T-helper 9 cell (primary cell): ENCODE measurements at regions not wholly inside any gene's neighbourhood (a gene's known extent, or its start where the extent isn't known, plus 50 kb on each side); places are given as distances from the start of the nearest gene placed in this dataset.

Source experiments
- DNase-seq: peaks from one replicate; pipeline ENCODE4 v3.0.0-alpha.2; 2020

DNA sequence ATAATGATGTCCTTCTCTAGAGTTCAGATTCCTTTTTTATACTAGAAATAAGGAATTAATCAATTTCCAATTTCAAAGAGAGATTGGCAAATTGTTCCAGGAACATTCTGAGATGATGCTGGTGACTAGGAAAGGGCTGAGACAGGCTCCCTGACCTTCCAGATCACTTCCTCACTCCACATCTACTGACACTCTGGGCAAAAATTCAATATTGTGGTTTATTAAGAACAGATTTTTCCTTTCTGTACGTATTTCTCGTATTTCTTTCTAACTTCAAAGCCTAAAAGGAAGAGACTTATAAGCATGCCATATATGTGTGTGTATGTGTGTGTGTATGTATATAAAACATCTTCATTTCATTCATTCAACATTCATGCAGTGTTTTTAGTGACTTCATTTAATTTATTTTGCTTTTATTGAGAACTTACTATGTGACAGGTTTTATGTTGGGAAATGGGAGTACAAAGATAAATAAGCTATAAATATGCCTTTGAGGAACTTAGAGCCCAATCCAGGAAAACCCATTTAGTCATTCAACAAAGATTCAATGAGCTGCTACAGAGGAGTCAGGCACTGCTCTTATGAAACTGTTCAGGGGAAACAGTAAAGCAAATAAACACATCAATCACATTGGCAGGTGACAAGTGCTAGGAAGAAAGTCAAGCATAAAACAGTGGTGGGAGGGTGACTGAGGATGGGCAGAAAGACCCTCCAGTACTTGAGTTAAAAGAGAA, 137.9 kb downstream of the RDH14 start:
- DNase-seq, result no peak

DNA sequence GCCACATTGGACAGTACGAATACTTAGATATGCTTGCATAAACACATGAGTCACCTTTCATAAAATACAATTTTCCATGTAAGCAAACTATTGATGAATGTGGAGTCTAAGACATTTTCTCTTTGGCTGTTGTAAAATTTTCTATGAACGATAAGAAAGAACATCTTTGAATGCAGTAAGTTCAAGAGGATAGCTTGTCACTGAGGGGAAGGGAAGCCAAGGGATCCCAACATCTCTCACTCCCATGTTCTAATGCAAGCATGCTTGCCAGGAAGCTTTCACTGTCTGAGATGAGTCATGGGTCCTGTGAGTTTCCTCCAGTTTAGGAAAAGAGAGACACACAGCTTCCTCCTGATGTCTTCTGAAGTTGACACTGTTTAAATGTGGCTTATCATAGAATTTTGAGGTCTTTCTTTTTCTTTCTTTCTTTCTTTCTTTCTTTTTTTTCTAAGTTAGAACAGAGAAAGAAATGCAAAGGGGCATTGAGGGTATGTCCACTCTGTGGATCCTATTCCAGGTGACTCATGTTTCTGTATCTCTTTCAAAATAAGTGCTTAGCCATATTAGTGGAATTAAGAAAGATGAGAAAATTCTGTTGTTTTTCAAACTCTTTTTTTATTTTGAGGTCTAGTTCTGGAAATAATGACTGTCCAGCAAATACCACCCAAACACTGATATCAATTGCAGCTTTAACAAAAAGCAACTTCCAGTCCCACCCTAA, 146.6 kb downstream of the RDH14 start:
- DNase-seq, result no peak

DNA sequence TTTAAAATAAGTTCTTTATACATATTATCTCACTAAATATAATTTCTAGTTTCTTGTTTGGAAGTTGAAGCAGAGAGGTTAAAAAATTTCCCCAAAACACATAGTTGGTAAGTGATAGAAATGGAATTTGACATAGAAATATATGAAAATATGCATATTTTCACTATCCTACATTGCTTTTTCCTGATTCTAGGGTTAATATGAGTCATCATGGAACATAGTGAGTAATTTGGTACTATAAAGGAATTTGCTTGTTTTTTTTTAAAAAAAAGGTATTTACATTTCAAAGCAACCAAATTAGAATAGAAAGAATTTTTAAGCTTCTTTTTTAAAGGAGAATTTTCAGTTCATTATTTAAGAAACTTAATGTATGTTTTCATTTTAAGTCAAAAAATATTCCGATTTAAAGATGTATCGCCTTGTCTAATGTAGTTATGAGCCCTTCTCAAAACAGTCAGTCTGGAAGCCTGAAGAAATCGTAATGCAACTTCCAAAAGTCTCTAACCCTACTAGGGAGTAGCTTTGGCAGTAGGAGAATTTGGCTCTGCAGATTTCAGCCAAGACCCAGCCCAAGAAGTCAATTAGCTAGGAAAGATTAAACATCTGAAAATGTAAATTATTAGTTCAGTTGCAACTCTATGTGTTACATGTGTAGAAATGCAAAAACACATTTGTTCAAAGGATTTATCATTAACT, 147.3 kb downstream of the RDH14 start:
- DNase-seq, result no peak

DNA sequence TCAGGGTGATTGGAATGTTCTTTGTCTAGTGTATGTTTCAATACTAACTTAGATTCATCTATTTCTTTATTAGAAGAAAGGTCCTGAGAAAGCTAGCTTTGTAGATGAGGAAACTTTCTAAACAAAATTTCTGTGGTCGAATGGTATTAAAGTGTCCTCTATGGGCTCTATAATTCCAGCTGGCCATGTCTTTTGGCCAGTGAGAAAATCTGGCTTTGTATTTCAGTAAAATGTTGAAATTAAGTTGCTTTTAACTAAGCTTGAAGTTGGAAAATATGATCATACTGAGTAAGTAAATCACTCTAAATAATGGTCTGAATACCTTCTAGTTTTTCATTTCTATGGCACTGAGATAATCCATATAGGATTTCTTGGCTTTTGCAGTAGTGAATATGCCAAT, 148.8 kb downstream of the RDH14 start:
- no peak for DNase-seq

DNA sequence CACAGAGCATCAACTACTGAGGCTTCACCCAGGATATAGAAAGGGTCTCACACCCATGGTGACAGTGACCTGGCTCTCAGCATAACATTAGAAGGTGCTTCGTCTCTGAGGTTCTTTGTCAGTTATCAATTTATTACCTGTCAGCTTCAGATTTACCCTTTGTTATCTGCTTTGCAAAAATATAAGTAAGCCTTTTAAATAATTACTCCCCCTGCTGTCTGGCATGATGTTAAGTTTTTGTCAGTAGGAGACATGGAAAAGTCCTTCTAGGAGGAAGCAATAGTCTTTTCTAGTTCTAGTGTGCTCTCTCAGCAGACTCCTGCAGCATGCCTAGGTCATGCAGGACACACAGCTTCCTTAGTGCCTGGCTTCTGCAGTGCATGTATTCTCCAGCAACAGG, 149.9 kb downstream of the RDH14 start:
- no peak for DNase-seq

DNA sequence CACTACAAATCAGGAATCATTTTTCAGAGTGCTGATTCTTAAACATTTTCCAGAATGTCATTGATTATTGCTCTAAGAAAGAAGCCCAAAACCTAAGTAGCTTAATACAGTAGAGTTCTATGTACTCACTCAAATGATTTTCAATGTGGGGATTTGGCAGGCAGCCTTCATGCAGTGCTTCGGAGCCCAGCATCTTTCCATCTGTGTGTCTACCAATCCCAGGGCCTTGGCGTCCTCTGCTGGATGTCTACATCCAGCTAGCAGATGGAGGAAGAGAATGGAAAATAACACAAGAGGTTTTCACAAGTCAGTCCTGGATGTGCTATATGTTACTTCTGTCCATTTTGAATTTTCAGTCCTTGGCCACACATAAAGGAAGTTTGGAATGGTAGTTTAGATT, 151.8 kb downstream of the RDH14 start:
- DNase-seq, result no peak

DNA sequence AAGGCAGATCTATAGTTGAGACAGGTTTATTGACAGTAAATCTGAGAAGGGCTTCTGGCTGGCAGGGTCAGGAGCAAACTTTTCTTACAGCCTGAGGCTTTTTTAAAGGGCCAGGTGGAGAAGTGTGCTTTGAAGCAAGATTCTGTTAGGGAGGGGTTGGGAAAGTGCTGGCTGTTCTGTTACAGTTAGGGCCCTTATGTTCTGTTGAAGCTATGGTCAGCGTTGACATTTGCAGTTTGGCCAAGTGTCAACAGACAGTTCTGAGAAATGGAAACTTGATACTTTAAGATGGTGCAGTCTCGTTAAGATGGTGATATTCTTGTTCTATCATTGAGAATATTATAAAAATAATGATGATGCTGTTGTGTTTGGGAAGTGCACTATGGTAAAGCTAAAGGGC, 154.2 kb downstream of the RDH14 start:
- DNase-seq, result no peak

DNA sequence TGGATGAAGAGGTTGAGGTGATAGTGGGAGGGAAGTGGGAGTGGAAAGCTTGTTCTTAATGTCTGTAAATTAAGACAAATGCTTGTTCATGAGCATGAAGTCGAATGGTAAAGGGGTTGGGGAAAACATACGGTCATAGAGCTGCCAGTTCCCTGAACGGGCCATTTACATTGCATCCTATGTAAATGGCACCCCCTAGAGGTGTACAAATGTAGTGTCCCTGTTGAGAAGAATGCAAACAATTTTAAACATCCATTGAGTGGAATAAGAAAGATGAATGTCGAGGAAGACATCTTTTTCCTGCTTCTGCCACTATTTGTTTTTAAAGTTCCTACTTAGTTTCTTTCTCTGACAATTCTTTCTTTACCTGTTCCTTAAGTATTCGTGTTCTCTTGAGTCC, 155.7 kb downstream of the RDH14 start:
- no peak for DNase-seq

DNA sequence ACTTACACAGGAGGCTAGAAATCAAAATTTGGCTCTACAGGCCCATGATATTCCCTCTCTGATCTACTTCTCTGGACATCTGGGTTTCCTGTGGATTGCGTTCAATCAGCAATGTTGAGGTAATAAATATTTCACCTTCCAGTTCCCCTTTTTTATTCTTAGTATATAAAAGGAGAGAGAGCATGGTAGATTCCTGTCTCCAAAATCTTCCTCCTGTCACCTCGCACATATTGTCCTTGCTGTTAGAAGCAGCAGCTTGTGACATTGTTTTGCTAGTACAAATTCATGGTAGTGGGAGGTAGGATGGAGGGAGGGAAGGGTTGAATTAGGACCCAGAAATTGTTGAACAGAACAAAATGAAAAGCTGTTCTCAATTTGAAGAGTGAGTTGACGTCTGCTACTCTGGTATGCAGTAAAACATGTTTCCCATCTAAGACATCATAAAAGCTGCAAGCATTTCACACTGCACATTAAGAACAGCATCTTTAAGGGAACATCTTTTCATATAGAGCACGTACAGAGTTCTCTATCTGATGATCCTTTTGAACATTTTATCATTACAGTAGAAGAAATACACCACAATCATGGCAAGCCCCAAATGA, 156.4 kb downstream of the RDH14 start:
- DNase-seq, result no peak

DNA sequence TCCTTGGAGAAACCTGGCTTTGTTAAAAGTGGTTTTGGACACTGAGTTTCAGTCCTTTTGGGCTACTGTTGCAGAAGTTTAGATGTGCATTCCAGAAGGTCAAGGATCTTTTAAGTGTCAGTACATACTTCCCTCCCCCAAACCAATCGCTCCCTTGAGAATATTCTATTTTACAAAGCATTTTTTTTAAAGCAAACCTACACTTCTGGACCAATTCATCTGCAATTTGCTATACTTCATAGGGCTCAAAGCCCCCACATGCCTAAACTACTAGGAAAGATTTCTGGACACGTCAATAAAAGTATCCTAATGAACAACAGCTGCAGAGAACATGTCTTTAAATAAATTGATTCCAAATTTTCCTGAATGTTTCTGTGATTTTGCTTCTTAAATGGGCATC, 157.6 kb downstream of the RDH14 start:
- DNase-seq, result no peak

DNA sequence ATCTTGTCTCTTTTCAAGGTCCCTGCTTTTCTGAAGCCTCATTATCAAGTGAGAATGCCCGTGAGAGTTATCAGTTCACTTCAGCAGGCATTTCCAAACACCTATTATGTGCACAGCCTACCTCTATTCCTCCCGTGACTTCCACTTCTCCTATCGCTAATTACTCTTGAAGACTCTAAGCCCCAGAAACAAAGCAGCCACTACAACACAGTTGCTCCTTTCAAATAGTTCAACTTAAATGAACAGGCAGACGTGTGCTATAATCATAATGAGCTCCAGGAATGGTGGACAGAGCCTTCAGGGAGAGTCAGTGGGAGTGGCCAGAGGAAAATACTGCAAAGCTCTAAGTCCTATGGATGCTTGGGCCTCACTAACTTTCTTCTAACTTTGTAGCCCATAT, 159.0 kb downstream of the RDH14 start:
- DNase-seq, result no peak

DNA sequence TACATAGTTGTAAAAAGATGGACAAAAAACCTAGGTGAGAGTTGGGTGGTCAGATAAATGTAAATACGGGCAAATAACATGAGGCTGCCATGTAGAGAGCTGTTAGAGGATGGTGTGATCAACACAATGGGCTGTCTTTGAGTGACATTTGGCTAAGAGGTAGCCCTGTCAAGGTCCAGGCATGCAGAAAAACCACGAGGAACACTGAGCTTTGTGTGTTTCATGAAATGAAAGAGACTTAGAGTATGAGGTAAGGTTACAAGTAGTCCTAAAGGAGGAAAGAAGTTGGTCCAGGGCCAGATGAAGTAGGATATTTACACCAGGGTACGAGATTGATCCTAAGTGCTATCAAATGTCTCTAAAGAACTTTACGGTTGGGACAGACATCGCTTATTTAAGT, 160.9 kb downstream of the RDH14 start:
- DNase-seq, result no peak

DNA sequence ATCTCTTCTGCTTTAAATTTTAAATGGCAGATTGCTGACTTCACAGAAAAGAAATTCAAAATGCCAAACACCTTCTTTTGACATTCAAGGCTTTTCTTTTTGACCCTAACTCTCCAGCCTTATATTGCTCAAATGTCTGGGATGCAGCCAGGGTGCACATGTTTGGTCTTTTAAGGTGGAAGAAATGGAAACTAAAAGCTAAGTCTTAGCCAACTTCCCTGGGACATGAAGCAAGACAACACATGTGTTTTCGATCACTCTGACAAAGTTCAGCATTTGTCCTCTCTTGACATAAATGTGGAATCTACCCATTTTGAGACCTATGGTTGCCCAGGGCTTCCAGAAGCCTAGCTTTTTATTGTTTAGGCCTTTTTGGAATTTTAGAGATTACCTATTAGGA, 161.6 kb downstream of the RDH14 start:
- DNase-seq, result no peak

DNA sequence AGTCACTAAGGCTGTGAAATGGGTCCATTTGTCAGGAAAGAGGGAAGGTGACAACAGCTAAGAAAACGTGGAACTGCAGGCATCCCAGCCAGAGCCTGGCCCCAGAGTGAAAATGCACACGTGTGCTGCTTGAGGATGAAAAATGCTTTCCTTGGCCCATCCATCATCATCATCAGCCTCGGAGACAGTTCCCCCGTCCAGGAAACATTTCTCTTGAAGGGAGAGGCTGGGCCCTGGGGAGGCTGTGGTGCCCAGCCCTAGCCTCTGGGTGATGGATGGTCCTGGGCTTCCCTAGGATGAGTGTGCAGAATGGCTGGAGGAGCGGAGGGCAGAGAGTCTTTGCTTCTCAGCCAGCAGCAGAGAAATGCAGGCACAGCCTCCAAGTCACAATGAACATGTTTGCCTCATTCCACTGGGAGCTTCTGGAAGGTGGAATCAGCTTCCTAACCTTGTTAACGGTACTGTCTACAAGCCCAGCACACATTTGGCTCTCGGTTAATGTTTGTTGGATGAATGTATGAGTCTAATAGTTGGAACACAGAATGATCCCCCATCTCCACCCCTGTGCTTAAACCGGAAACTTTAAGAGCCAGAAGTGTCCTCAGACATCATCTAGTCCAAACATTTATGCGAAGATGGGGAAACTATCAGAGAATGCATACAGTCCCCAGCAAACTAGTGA, 164.0 kb downstream of the RDH14 start:
- no peak for DNase-seq

DNA sequence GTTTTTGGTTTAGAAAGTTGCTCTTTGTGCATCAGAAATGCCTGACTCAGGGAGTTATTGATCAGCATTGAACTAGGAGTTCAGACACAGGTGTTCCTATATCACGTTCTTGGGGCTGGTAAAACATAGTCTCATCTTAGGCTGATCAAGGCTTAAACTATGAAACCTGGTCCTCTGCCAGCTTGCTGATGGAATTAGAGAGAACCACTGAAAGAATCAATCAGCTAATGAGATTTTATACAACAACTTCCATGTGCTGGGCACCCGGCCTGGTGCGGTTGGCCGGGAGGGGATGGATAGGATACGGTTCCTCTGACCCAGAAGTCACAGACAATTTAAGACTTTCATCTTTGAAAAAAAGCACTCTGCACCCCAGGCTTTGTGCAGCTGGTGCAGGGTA, 164.9 kb downstream of the RDH14 start:
- DNase-seq, result no peak

DNA sequence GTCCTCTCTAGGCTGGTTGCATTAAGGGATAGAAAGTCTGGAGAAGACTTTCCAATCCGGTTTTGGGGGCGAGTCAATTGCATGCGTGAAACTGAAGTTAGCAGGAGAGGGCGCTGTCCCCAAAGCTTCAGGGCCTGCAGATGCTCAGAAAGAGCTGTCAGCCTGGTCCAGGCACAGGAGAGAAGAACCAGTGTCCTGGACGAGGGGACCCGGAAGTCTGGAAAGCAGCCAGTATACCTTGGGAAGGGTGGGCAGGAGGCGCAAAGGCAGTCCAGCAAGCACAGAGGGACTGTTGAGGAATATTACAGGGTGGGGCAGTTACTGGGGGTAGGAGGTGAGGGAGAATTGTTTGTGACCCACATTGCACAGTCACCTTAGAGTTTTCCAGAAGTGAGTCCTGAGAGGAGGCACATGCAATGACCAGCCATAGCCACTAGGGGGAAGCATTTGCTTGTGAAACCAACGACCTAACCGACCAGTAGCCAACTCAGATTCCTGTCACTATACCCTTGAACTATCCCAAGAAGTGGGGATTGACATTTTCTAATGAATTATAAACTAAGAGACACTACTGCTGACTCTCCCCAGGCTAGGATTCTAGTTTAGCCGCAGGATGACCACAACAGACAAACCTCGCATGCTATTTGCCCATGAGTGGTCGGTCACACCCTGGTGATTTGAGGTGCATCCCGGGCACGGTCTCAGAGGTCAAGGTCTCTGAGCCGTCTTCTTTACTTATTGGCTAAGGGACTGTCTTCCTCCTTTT, 172.8 kb downstream of the RDH14 start:
- DNase-seq, result peak; percentile 46

DNA sequence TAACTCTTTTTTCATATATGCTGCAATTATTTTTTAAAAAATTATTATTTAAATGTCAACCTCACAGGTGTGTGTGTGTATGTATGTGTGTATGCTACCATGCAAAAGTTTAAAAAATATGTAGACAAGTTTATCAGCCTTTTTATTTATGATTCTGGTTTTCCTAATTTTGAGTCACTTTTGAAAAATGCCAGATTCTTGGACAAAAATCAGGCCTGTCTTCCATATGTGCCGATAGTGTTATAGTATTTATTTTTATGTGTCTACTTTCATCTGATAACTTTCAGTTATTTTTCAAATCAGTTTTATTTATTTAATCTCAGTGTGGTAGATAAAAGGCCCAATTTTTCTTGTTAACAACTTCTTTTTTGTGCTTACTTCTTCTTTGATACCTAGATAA, 176.2 kb downstream of the RDH14 start:
- no peak for DNase-seq

DNA sequence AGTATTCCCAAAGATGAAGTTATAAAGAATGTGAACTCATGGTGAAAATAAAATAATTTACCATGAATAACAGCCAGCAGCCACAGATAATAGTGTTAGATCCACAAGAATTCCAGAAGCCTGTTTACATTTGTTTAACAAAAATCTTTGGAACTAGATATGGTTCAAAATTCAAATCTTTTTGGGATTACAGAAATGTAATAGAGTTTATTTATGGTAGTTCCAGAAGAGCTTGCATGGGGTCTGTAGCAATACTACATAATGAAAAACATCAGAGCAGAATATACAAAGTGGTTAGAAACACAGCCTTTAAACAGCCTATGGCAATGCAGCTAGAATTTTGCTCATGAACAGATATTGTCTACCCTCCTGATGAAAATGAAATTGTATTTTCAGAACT, 179.1 kb downstream of the RDH14 start:
- no peak for DNase-seq

DNA sequence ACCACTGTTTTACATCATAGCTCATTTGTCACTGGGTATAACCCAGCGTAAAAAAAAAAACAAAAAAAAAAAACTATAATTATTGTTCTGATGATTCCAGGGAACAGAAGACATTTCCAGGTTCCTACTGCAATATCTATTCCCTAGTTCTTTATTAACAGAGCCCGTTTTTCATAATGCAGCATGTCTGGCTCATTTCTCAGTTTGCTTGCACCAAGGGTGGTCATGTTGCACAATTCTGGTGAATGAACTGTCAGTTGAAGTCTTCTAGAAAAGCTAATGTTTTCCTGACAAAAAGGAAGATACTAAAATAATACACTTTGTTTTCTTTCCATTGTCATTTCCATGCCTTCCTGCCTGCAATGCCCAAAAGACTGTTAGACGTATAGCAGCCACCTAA, 180.1 kb downstream of the RDH14 start:
- no peak for DNase-seq

DNA sequence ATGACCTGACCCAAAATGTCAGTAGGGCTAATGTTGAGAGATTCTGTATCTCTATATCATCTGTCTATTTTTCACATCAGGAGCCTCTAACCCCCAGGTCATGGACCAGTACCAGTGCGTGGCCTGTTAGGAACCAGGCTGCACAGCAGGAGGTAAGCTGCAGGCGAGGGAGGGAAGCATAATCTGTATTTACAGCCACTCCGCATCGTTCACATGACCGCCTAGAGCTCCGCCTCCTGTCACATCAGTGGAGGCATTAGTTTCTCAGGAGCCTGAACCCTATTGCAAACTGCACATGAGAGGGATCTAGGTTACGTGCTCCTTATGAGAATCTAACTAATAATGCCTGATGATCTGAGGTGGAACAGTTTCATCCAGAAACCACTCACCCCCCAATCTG, 180.6 kb downstream of the RDH14 start:
- no peak for DNase-seq

DNA sequence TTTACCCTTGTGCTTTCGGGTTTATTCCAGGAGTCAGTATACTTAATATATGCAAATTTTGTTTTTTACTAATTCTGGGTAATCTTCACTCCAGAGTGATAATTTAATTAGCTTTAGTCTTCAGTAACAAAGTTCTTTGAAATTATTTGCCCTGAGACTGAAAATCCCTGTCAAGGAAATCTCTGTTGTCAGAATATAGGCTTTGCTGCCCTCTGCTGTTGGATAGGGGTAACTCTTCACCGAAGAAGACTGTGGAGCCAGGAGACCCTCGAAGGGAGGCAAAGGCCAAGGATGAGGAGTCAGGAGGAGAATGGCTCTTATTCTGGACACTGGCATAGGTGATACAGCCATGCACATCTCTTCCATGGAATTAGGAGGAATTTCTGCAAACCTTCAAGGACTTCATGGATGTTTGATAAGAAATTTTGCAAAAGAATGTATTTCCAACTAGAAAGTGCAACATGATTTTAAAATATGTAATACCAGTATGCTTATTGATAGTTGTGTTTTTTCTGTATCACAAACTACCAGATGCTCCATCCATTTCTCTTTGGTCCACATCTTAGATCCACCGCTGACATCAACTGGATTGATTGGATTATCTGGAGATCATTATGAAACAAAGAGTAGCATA, 182.3 kb downstream of the RDH14 start:
- no peak for DNase-seq

DNA sequence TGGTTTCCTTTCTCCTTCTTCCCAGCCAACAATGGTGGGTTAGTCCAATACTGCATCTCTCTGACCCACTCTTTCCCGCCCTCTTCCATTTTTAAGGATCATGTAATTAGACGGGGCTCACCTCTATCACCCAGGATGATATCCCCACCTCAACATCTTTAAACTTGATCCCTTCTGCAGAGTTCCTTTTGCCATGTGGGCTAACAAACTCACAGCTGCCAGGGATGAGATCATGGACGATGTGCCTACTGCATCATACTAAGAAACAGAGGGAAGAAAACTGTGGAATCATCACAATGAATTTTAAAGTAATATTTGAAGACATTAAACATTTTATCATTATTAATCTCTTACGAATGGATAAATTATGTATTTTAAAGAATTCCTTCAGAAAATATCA, 183.5 kb downstream of the RDH14 start:
- no peak for DNase-seq
